NCI-H748 (cell line): ENCODE measurements at regions not wholly inside any gene's neighbourhood (a gene's known extent, or its start where the extent isn't known, plus 50 kb on each side); places are given as distances from the start of the nearest gene placed in this dataset.
"Not testable (repeated sequence)": the region's sequence is repeated elsewhere in the genome, so short reads cannot be mapped to it uniquely, and the experiment has no call there.

Experiments used
- DNase-seq: peaks from one replicate; lab custom pipeline; 2025; ENCODE audit not compliant: unreplicated experiment; lab: John Stamatoyannopoulos, UW

DNA sequence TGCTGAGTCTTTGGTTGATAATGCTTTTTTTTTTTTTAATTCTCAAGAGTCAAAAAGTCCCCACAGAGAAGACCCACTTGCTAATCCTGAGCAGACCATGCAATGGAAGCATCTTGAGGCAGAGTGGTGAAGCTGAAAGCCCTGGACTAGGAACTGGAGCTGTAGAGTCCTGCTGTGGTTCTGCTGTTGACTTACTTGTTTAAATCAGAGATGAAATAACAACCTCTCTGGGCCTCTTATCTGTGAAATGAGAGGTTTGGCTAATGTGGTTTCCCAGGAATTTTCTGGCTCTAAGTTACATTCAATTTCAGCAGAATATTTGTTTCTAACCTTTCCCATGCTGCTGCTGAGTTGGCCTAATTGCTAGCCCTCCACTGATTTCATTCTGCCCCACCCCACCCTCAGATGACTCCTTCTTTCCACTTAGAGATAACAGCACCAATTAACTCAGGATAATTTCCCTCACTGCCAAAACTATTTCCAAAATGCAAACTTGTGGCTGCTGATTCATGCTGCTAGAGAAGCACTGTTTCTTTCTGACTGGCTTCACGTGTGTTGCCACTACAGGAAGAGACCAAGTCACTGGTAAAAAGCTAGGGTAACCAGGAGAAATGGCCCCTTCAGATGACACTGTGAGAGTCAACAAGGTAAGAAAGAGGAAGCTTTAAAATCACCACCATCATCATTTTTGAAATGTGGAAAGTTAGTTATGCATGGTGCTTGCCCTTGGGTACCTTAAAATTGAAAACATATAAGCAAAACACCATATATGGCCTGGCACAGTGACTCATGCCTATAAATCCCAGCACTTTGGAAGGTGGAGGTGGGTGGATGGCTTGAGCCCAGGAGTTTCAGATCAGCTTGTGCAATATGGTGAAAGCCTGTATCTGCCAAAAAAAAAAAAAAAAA is 326.4 kb downstream of the DCHS2 start:
- no peak for DNase-seq

DNA sequence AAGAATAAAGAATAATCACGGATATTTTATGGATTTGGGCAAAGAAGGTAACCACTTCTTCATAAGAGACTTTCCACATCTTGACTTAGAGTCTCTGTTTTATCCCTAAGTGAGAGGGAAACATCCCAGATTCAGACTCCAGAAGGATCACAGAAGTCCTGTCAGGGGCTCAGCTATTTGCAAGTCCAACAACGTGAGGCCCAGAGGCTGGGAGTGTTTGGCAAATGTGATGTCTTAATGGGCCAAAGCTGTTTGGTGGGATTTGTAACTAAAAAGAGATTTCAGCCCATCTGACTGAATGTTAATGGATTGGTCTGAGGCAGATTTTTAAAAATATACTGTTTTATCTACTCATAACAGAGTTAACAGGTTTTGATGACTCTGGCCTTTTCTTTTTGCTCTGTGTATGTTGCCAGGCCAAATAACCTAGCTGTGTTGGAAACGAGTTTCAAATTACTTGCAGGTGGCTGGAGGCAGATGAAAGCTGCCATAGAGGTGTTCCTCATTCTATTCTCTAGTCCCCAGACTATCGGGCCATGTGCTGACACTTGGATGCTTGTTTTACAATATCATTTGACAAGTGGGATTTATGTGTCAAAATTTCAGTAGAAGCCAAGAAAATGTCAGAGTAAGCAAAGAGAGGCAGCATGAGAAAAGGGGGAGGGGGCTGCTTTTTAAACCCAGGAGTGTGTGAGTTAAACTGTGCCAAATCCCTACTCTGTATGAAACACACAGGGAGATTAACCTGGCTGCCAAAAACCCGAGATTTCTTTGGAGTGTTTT is 330.9 kb downstream of the DCHS2 start:
- DNase-seq: no peak

DNA sequence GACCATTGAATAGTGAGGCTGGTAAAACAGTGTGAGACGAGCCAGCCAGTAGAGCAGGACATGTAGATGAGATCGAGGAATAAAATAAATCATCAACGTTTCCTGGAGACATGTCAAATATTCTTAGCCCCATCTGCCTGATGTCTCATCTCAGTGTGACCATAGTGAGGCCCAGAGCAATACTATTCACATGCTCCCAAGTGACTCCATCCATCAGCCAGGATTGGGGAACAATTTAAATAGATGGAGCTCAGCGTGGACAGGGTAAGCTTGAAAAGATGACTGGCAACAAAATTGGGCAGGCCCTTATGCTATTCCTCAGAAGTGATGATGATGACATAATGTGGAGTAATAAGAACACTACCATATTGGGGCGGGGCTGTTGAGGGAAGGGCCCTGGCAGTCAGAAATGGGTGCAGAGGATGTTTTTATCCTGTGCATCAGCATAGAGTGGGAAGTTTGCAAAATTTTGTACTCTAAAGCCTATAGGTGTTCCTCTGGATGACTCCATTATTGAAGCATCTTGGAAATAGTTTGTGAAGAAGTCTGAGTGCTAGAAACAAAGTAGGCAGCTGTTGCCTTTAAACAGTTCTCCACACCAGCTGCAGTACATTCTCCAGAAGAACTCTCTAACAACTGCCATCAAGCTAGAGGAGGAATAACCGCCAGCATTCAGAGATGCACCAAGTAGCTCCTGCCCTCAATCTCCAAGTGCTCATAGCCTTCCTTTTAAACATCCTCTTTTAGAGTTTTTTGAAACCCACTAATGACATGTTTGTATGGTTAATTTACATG is 333.0 kb downstream of the DCHS2 start:
- DNase-seq: no peak

DNA sequence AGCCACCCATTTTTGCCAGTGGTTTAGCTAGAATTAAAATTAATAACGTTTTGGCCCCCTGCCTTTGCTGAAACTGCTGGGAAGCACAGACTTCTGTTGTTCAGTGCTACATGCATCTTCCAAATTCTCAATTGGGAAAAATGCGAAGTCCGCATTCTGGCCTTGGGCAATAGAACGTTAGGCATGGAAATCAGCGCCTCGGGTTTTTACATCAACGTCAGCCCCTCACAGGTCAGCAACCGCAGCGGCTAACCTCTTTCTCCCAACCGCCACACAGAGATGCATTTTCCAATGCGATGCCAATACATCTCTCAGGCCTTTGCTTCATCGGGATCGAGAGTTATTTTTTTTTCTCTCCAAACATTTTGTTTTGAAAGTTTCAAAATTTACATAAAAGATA is 339.1 kb downstream of the DCHS2 start:
- DNase-seq: no peak

DNA sequence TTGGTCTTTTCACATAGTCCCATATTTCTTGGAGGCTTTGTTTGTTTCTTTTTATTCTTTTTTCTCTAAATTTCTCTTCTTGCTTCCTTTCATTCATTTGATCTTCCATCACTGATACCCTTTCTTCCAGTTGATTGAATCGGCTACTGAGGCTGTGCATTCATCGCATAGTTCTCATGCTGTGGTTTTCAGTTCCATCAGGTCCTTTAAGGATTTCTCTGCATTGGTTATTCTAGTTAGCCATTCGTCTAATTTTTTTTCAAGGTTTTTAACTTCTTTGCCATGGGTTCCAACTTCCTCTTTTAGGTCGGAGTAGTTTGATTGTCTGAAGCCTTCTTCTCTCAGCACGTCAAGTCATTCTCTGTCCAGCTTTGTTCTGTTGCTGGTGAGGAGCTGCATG is 342.4 kb downstream of the DCHS2 start:
- DNase-seq: not testable (repeated sequence)

DNA sequence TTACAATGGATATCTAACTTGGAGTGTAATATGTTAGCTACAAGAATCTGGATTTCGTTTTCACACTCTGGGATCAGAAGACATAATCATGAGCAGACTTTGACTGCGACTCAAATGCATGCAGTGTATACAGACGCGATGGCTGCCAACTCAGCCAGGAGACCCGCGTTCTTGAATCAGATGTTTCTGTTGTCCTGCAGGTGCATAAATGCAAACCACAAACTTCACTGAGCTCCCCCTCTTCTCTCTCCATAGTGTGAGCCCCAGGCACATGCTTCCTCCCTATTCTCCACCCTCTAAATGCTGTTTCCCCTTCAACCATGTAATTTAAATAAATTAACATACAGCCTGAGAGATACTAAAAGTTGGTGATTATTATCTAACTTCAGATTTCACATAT is 347.9 kb downstream of the DCHS2 start:
- DNase-seq: no peak

DNA sequence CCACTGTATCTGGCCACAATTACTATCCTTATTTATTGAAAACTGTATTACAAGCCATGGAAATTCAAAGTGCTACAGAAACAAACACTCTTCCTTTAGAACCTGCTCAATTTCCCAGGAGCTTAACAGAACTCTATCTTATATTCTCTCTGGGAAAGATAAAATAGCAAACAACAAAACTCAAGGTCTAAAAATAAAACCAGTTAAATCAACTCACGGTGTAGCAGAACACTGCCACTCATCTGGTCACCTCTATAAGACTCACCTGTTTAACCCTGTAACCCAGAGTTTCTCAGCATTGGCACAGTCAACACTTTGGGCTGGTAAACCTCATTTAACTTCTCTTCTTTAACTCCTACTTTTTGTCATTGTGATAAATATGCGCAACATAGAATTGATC is 348.9 kb downstream of the DCHS2 start:
- no peak for DNase-seq

DNA sequence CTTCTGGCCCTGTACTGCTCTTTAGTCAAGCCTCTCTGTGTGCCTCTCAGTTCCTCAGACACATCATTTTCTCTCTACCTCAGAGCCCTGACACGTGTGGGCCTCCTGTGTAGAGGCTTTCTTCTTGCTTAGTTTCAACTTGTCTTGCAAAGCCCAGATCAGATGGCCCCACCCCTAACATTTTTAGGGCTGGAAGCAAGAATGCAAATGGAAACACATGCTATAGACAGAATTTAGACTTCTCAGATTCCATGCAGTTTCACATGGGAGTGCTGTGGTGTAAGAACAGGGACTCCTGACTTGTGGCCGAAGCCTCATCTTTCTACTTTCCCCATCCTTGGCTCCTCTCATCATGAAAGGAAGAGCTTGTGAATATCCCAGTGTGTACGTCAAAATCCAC is 350.7 kb downstream of the DCHS2 start:
- no peak for DNase-seq

DNA sequence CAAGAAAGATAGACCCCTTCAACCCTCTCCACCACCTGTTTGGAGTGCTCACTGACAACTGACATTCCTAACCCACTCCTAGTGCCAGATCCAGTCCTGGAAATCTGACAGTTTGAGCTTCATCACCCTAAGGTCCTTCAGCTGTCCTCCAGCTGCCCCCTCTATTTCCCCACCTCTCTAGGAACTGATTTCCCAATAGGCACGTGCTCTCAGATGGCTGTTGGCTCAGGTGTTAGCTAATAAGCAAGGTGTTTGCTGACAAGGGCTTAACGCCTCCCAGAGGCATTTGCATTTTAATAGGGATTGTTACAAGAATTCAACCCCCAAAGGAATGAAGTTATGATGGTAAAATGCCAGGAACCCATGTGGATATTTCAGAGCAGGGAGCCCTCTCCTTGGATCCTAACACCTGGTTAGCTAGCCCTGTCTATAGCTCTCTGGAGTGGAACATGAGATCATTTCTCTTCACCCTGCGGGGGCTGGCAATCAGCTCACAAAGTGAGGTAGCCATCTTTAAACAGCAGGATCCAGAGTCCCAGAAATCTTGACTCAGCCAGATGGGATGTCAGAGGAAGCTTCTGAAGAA is 348.5 kb upstream of the SFRP2 start:
- DNase-seq: no peak

DNA sequence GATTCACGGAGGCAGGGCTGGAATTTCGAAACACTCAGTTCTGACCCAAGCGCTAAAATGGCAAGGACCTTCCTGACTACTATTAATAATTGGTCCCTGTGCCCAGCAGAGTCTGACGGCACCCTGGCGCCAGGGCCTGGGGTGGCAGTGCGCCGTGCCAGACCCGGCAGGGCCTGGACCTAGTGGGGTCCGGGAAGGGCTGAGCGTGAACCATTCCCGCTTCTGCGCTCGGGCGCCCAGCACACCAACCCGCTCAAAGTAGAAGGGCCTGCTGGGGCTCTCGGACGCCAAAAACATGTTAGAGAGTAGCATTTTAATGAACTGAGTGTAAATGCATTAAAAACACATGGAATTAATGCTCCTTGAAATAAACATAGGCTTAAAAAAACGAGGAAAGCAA is 346.7 kb upstream of the SFRP2 start:
- DNase-seq: no peak

DNA sequence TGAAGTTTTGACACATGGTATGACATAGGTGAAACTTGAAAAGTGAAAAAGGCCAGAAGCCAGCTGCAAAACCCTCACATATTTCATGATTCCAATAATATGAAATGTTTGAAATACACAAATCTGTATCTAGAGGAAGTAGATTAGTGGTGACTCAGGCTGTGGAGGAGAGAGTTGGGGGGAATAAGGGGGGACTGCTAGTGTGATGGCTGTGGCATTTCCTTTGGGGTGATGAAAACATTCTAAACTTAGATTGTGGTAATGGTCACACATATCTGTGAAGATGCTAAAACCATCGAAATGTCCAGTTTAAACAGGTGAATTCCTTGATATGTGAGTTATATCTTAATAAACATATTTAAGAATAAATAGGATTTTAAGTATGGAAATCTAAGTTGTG is 343.5 kb upstream of the SFRP2 start:
- DNase-seq: no peak

DNA sequence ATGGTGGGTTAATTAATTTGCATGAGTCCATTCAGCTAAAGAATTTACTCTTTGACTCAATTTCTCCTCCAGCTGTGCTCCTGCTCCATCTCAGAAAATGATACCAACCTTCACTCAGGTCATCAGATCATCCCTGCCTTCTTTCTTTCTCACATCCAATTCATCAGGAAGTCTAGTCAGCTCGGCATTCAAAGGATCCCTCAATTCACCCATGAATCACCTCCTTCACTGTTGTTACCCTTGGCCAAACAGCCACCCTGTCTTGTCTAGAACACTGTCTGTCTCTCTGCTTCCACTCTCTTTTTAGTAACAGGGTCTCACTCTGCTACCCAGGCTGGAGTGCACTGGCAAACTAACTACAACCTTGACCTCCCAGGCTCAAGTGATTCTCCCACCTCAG is 337.4 kb upstream of the SFRP2 start:
- DNase-seq: no peak

DNA sequence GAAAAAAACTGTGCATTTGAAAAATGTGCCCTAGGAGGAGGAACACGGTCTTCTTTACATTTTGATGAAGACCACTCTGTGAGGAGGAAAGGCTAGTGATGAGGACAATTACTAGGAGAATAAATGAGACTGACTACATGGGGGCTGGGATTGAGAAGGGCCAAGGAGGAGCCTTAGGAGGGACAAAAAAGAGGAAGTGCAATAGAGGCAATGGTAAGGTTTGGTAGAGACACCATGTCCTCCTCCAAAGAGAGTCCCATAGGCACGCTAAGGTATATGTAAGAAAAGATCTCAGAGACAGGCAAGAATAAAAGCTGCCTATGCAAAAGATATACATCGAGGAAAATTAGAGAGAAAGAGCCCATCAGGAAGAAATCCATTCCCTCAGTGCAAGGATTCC is 336.5 kb upstream of the SFRP2 start:
- DNase-seq: no peak

DNA sequence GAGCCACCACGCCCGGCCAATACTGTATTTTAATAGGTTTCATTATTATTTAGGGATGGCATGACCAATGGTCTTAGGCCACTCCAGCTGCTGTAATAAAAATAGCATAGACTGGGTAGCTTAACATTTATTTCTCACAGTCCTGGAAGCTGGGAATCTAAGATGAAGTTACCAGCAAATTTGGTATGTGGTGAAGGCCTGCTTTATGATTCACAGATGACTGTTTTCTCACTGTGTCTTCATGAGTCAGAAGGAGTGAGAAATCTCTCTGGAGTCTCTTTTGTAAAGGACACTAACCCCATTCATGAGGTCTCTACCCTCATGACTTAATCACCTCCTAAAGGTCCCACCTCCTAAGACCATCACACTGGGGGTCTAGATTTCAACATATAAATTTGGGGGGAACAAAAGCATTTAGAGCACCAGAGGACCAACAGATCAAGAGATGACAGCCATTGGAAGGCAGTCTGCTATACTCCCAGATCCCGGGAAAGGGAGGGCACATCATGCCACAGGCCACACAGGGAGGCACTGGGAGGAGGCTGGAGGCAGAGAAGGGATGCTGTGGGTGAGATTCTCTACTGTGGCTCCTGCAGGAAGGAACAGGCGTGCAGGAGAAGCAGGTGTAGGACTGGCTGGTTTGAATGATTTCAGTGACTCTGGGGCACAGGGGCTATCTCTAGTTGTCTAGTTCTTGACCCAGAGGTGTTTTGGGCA is 335.8 kb upstream of the SFRP2 start:
- DNase-seq: no peak

DNA sequence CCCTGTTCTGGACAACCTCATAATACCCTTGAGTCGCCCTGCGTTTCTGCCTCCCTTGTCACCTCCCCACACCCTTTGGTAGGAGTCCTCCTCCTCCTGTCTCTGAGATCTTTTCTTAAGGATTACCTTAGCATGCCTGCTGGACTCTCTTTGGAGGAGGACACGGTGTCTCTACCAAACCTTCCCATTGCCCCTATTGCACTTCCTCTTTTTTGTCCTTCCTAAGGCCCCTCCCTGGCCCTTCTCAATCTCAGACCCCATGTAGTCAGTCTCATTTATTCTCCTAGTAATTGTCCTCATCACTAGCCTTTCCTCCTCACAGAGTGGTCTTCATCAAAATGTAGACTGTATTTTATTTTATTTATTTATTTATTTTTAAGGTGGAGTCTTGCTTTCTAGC is 335.0 kb upstream of the SFRP2 start:
- DNase-seq: no peak

DNA sequence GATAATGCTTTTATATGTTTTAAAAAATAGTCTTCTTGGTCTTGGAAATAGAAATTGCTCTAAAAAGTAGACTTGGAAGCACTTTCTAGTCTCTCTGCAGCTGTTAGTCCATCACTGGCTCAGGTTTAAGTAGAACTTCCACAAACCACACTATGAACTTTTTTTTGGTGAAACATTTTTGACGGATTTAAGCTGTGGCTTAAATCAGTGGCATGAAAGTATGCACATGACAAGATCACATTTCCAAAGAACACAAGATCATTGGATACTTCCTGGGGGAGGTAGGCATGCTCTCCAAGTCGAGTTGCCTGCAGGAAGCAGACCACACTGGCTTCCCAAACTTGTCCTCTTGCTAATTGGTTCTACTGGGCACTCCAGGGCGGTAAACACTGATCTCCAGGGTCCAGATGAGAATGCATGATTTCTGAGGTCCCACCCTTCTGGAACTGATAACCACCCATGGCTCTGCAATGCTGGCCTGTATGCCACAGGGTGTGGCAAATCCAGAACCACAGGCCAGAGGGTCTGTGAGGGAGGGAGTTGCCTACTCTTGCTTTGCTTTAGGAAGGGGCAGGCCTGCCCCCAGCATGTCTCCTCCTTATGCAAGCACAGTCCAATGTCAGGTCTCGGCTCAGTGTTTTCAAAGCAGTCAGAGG is 331.9 kb upstream of the SFRP2 start:
- DNase-seq: no peak

DNA sequence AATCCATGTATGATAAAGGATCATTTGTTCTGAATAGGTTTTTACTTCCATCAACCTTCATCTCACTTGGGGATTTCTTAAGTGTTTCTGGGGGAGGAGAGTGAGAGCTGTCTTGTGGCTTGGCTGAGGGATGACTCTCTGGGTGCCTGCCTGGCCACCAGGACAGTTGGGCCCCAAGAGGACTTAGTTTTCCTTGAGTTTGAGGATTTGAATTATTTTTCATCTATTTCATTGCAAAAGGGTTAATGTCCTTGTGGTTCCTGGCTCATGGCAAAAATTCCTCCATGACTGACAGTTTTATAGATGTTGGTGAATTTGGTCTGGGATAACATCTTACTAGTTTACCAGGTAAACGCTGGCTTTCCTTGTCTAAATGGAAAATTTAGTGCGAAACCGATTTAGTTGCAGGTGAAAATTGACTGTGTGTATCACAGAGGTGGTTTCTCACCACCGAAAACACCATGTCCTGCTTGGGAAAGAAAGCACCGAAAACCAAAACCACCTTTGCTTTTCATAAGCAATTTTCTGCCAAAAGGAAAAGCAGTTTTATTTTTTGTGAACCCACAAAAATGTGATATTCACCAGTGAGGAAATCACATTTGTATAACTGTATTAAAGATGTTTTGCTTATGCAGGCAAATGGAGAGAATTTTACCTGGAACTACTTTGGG is 331.3 kb upstream of the SFRP2 start:
- DNase-seq: no peak

DNA sequence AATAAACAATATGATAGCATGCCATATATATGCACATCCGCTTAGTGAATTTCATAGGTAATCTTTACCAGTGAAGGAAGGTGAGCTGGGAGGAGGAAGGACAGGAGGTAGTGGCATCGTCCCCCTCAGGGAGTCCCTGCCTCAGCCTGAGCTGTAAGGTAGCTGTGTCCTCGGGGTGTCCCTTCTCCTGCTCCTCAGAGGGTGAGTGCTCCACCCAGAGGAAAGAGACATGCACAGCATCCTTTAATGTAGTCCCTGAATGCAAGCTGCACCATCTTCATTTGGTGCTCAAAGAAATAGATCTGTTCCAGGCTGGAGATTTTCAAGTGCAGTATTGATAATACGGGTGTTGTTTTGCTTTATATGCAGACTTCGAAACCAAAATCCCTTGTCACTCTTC is 330.4 kb upstream of the SFRP2 start:
- DNase-seq: peak; percentile 1

DNA sequence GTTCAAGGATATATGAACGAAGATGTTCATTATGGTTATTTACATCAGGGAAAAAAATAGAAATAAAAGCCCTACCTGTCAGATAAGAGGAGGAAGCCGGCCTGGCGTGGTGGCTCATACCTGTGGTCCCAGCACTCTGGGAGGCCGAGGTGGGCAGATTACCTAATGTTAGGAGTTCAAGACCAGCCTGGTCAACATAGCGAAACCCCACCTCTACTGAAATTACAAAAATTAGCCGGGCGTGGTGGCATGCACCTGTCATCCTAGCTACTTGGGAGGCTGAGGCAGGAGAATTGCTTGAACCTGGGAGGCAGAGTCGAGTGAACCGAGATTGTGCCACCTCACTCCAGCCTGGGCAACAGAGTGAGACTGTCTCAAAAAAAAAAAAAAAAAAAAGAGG is 328.8 kb upstream of the SFRP2 start:
- not testable (repeated sequence) for DNase-seq
